HG02678 (cell line): ENCODE measurements at regions not wholly inside any gene's neighbourhood (a gene's known extent, or its start where the extent isn't known, plus 50 kb on each side); places are given as distances from the start of the nearest gene placed in this dataset.

Source experiments
- ATAC-seq: cut with Tn5 transposase; IDR thresholded peaks from one replicate; pipeline ENCODE4 v1.9.1; 2021; ENCODE audit warnings: mild to moderate bottlenecking, moderate library complexity; ENCODE audit not compliant: unreplicated experiment

DNA sequence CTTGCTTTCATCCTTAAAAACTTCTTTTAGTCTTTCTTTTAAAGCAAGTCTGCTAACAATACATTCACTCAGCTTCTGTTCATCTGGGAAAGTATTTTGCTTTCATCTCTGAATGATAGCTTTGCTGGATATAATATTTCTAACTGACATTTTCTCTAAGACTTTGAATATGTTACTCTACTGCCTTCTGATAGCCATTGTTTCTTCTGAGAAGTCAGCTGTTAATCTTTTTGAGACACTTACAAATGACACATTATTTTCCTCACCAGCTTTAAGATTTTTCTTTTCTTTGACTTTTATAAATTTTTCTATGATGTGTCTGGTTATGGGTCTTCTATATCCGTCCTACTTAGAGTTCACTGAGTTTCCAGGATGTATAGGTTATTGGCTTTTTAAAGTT, 643.1 kb downstream of the KCNA4 start:
- no peak for ATAC-seq

DNA sequence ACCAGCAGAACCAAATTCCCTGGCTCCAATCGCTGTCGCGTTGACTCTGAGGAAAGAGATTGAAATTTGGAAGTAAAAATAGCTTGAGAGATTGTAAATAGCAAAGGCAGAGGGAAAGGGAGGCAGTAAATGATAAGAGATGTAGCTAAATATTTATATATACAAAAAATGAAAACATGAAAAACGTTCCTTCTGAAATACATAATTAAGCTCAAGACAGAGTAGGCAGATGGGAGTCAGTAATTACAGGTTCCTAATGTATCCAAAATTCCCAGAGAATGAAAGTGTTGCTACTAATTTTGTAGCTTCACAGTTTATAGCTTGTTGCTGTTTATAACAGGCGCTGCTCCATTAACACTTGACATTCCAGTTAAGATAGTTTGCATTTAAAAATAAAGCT, 648.7 kb downstream of the KCNA4 start:
- ATAC-seq: no peak

DNA sequence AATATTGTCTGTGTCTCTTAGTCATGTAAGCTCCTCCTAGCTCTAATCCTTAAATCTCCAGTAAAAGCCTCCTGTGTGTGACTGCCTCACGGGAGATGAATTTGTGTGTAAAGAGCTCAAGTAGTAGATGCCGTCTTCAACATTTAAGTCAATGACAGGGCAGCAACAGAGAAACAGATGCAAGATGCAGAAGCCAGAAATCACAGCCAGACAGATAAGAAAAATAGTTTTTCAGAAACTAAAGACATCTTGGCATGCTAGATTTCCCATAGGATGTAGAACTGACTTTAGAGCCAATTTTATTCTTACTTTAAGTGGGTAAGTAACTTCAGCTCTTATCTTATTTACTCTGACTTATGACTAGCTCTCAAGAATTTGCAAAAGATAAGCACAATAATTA, 652.8 kb downstream of the KCNA4 start:
- ATAC-seq: no peak

DNA sequence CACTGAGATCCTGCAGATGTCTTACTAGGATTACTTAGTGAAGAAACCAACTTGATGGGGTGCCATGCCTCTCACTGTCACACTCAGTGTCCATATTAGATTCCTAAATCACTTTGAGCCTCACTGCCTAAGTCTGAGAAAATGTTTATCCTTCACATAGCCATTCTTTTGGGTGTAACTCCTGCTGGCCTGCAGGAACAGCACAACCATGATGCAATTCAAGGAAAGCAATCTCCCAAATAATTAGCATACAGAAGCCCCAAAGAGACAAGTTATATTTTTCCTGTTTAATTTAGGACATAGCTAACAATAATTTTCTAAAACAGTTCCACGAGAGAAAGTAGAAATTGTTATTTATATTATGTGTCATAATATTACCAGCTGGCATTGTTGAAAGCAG, 655.5 kb downstream of the KCNA4 start:
- no peak for ATAC-seq

DNA sequence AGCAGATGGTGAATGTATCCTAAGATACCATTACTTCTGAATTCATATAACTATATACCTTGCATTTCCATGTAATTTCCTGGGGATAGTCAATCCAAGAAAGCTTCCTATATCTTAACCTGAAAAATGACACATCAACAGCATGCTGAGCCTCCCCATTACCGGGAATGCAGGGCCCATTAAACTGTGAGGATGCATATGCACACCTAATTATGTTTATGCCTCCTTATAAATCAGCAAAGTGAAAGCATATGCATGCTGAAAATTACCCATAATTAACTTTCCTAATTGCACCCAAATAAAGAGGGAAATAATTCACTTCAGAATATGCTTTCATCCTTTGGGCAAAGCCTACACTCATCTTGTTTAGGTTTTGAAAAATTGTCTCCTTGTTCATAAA, 663.0 kb downstream of the KCNA4 start:
- no peak for ATAC-seq

DNA sequence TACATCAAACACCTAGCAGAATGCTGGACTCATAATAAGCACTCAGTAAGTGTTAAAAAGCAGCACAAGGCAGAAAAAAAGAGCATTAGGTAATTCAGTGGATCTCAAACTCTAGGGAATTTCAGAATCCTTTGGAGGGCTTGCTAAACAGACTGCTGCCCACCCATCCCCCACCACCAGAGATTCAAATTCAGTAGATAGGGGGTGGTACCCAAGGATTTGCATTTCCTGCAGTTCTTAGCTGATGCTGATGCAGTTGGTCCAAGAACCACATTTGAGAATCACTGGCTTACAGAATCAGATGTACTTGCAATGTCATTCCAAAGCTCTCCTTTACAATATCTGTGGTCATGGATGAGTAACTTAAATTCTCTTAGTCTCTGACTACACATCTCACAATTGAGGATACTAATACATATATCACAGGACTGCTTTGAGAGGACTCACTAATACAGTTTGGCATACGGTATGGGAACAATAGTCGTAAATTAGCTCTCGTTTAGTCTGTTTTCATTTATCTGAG, 664.5 kb downstream of the KCNA4 start:
- ATAC-seq: no peak

DNA sequence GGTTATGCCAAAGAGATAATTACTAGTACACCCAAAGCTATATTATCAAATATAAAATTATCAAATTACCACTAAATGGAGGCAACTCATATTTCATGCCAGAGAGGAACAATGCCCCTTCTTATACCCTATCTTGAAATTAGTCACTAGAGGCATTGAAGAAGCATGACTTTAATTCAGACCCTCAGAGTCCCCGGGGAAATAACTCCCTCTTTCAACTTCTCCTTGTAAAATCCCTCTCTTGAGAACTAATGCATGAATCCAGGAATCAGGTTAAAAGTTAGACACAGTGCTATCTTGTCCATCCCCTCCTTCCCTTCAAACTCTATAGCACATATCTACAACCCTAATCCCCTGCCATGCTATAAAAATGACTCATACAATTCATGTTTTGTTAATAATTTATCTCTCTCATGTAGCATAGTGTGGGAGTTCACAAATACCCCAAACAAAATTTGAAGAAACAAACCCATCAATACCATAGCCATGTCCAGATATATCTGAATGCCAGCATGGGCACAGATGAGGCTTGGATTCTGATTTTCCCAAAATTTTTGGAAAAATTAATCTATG, 665.4 kb downstream of the KCNA4 start:
- no peak for ATAC-seq

DNA sequence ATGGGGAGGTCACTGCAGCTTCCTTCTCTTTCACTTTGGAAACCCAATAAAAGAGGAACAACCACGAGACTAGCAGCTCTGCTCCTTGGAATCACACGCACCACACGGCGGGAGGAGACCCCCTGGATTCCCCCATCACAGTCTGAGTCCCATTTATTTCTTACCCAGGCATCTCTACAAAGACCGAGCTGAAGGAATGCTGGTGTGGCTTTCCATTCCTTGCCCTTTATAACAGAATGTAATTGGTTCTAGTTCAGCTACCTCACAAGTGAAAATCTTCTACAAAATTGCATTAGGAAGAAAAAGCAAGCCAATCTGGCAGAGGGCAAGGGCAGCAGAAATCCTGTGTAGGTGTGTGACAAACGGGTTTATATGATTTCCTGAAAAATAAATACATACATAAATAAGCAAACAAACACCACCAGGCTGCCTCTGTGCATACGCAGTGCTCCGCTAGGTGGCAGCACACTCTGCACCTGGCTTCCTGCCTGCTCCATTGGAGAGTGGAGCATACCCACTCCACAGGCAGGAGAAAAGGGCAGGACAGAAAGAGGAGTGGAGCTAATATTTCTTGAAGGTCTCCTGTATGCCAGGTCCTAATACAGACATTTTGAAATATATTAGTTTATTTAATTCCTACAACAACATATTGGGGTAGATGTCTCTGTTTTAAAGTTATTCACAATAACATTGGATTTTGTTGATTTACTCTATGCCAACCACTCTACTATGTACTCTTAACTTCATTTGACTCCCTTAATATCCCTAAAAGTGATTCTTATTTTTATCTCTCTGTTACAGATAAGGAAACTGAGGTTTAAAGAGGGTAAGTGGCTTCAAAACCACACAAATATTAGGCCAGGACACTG, 673.1 kb downstream of the KCNA4 start:
- ATAC-seq: peak; percentile 97

DNA sequence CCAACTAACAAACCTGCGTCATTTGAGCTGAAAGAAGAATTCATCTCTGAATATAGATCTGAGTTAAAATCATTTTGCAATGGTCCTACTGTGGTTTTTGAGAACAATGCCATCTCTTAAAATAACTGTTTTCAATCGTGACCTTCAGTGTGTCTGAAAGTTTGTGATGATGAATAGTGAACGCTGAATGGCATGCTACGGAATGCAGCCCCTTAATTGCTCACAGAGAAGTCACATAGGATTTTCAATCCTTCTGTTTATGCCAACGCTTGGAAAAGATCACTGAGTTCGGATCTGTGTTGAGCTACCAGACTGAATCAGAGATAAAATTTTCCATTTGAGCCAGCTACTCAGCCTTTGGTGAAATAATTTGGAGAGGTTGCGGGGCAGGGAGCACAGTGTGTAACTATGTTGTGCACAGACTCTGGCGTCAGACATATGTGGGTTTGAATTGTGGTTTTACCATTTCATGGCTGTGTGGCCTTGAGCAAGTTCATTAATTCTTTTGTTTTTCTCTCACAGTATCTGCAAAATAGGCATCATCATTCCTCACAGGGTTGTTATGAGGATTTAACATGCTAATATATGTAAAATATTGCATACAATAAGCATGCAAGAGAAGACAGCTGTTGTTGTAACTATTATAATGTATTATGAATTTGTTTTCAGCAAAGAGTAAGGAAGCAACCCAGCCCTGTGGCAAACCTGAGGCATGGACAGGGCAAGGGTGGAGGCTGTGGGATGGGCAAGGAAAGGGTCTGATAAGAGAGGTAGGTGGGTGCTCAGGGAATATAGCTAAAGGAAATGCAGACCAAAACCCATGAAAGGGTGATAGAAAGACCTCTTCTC, 679.9 kb downstream of the KCNA4 start:
- no peak for ATAC-seq

DNA sequence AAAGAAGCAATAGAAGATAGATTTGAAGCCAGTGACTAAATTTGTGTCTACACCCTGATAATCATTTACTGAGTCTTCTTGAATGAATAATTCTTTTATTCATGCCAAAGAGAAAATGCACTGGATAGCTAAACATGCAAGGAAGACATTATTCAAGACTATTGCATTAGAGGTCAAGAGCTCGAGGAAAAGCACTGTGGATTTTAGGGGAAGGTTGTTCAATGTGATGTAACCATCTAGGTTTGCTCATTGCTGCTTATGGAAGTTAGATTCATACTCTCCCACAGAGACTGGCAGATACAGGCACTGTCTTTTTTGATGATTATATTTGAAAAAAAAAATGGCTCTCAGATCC, 682.1 kb downstream of the KCNA4 start:
- no peak for ATAC-seq

DNA sequence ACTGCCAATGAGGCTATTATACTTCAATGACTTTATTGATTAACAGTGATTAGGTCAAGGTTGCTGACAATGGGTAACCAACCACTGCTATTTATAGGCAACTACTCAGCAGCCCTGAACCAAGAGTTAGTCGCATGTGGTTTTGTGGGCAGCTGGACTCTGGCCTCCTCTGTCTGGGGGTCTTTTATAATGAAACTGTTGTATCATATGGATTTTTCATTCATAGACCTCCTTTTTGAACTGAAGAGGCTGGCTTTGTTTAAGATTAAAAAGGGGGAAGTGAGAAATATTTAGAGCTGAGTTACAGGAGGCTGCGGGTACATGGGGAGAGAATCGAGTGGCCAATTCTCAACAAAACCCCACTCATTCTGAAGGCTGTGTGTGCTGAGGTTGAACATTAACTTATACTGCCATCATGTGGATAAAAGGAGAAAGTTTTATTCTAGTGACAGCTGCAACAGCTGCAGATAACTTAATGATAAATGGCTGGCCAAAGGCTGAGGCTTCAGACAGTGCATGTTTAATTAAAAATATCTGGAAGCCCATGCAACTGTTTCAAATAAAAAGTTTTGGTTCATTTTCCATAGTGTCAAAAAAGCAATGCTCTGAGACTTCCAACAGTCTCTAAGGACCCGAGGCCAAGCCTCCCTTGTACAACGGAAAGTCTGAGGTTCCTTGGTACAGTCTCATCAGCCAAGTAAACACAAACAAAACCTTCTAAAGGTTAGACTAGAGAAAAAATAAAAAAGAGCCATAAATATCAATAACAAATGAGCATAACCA, 682.6 kb downstream of the KCNA4 start:
- peak; percentile 91 for ATAC-seq

DNA sequence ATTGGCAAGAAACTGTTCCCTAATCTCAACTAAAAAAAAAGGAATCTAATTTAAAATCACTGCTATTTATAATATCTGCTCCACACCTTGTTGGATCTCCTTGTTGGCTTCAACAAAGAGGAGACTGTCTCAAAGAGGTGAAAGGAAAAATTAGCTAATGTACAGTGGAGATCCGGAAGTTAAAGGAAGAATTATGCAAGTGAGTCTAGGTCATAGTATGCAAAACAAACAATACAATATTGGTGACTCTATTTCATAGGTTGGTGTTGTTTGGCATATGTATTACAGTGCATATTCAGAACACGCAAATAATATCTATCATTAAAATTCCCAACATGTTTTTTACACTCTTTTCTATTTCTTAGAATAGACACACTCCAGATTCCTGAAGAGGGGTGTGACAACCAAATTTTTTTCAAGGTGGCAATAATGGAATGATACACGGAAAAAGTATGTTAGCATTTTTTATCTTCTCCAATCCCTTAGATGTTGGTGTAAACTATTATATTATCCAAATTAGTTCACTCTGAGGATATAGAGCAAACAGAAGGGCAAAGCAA, 685.3 kb downstream of the KCNA4 start:
- ATAC-seq: no peak

DNA sequence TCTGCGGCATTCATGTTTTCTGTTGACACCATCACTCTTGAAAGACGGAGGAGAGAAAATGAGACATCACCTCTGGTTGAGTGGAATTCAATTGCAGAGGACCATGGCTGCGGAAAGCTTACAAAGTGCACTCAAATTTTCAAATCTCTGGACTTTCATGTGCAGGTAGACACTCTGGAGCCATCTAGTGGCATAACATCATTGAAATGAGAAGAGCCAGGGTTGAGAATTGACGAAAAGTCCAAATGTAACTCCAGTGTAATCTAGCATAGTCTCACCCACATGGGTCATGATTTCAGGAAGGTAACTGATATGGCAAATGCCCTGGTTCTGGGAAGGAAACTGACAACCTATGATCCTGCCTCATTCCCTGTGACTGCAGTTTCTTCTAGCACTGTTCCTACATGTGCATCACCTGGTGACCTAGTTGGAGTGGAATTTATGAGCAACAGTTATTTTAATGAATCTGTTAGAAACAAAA, 687.8 kb downstream of the KCNA4 start:
- no peak for ATAC-seq

DNA sequence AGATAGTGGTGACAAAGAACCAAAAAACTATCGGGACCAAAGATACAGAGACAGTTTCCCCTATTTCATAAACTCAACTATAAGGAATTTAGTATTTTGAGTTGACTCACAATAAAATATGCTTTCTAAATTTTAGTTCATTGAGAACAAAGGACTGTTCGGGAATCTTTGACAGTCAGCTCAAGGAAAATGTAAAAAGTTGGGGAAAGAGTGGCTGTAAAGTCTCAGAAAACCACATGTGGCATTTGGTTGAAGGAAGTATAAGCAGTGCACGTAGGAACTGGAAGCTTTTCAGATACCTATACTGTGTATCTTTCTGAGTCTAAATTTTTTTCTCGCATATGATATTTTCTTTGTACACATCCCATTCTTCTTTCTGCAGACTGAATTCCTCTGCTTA, 688.9 kb downstream of the KCNA4 start:
- ATAC-seq: no peak

DNA sequence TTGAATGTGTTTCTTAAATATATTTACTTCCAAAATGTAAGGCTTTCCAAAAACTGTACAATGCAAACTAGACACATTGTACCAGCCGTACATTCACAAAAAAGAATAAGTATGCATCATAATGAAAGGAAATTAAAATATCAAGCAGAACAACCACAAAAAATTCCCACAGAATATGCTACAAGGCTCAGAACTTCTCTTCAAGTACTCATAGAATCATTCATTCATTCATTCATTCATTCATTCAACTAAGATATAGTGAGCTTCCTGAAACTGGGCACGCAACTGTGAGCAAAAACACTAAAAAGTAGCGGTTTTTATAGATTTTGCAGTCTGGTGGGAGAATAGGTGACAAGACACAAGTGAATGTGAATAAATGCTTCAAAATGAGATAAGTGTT, 690.1 kb downstream of the KCNA4 start:
- ATAC-seq: no peak

DNA sequence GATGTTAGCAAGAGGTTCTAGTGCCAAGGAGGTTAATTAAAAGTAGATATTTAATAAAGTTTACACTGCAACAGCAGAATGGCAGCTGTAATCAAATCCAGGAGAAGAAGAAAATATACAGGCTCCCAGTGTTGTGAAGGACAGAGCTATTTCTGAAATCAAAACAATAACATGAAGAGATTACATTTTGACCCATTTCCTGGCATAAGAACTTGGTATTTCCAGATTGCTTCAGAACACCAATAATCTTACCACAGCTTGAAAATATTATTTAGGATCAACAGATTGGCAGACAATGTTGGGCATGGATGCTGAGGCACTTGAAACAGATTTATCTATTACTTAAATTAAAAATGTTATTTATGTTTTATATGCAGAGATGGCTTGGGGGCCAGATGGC, 692.5 kb downstream of the KCNA4 start:
- ATAC-seq: no peak

DNA sequence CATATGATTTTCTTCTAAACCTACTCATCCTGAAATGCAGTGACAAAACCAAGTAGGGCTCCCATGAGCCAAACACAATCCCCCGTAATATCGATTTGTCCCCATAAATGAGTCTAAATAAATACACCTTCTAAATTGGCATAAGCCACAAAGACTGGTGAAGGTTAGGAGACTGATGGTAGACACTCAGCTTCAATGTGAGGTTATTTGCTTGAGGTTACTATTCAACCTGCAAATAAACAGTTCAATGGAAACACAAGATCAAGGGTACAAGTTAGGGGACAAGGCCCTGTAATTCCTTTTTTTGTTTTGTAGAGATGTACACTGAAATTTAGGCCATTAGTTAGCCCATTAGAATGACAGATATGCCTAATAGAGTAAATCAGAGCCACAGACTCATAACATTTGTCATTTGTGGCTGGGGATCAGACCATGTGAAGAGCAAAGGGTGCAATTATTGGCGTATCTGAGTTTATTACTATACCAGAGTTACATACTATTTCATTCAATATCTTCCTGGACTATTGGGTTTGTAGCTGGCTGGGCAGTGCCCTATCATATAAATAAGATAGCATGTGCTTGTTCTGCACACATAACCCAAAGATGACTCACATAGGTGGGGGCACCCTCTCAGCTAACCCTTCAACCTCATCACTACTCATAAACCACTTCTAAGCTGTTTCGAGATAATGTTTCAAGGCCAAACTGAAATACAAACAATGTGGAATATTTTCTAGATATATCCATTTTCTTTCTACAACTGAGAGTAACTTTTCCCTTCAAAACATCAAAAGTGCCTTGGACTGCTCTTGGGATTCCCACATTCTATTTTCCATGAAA, 695.3 kb downstream of the KCNA4 start:
- no peak for ATAC-seq

DNA sequence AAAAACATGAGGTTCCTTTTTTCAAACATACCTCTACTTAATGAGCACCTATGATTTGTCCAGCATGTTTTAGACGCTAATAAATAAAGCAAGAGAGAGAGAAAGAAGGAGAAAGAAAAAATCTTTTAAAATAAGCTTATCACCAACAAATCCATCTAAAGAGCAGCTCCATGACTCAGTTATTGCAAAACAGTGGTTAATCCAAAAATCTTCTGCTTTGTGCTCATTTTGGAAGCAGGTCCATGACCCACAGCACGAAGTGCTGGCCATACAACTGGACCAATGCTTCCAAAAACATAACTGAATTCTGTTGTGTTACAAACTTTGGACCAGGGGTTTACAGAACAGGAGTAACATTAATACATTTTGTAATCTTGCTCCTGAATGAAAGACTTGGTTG, 696.6 kb downstream of the KCNA4 start:
- no peak for ATAC-seq

DNA sequence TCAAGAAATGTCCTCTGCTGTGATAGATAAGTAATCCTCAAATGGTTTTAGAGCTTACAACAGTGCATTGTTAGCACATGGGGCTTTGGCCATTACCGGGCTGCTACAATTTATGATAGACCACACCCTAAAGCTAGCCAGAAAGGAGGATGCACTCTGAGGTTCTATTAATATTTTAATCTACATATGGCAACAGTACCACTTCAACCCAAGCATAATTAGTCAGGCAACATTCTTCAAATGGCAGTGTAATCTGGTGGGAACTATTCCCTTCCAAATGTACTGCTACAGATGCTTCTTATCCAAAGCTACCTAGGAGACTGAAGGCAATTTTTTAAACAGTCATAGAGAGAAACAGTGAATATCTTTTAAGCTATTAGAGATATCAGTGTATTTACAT, 697.6 kb downstream of the KCNA4 start:
- no peak for ATAC-seq
